WI38 (cell line): ENCODE measurements at regions not wholly inside any gene's neighbourhood (a gene's known extent, or its start where the extent isn't known, plus 50 kb on each side); places are given as distances from the start of the nearest gene placed in this dataset.

Source experiments
- H3K4me3 ChIP-seq: 2 replicates; pipeline ENCODE4 v1.5.1; 2011; ENCODE audit warnings: low read depth, mild to moderate bottlenecking, control low read depth, low read length
- TF ChIP-seq, protein P1 (sequence below): IDR thresholded peaks from 2 replicates; pipeline ENCODE4 v1.5.1; 2012; ENCODE audit warnings: low read depth, mild to moderate bottlenecking, control low read depth, low read length

DNA sequence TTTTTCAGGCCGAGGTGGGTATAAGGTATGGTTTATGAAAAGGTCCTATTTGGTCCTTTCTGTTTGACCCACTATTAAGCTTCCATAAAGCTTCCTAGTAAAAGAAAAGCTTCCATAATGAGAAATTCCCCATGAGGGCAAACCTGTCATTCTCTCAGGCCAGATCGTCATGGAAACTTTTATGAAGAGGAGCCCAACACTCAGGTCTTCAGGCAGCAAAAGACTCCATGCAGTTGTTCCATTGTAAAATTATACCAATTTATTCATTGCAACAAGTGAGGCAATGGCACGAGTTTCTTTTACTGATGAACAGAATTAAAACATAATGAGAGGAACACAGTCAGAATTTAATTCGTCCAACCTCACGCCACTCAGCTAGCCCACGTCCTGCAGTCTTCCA is 188.6 kb downstream of the MTERF1 start:
- TF ChIP-seq, protein P1, sequence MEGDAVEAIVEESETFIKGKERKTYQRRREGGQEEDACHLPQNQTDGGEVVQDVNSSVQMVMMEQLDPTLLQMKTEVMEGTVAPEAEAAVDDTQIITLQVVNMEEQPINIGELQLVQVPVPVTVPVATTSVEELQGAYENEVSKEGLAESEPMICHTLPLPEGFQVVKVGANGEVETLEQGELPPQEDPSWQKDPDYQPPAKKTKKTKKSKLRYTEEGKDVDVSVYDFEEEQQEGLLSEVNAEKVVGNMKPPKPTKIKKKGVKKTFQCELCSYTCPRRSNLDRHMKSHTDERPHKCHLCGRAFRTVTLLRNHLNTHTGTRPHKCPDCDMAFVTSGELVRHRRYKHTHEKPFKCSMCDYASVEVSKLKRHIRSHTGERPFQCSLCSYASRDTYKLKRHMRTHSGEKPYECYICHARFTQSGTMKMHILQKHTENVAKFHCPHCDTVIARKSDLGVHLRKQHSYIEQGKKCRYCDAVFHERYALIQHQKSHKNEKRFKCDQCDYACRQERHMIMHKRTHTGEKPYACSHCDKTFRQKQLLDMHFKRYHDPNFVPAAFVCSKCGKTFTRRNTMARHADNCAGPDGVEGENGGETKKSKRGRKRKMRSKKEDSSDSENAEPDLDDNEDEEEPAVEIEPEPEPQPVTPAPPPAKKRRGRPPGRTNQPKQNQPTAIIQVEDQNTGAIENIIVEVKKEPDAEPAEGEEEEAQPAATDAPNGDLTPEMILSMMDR = no peak
- no peak overlapping the region for H3K4me3 ChIP-seq

DNA sequence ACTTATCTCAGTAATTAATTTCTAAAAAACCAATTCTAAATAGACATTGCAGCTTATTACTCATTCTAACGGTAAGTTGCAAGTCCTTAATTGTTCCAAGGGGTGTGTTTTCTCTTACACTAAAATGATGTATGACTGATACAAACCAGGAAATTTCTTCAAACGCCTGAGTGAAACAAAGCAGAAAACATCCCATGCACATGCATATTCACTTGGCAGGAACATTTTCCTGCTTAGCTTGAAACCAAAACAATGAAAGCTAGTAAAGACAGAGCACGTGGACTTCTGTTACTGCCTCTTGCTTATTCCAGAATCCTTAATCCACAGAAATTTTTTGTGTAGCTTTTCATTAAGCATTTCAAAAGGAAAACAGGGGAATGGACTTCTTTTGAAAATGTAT is 187.7 kb downstream of the MTERF1 start:
- no peak overlapping the region for H3K4me3 ChIP-seq
- TF ChIP-seq, protein P1 = no peak

DNA sequence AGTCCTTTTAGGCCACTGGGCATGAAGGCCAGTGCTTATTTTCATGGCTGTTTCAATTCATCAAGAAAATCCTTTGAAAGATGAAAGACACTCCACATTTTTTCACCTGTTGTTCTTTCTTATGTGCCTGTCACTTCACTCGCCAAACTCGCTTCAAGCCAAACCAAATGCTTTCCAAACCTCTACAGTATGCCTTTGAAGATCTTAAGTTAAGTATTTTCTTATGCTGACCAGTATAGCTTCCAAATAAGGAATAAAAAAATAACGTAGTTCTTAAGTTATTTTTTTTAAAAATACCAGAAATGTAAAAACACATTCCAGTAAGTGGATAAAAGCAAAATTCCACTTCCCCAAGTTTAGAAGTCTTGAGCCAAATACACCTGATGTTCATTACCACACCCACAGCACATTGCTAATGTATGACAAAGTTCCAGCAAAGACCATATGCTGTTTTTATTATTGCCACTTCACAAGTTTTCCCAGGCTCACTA is 186.1 kb downstream of the MTERF1 start:
- no peak overlapping the region for H3K4me3 ChIP-seq
- TF ChIP-seq, protein P1 = no peak

DNA sequence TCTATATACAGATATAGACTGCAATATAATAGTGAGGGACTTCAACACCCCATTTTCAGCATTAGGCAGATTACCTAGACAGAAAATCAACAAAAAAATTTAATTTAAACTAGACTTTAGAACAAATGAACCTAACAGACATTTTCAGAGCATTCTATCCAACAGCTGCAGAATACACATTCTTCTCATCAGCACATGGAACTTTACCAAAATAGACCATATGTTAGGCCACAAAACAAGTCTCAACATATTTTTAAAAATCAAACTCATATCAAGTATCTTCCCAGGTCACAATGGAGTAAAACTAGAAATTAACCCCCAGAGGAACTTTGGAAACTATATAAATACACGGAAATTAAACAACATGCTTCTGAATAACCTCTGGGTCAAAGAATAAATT is 169.6 kb downstream of the MTERF1 start:
- TF ChIP-seq, protein P1 = no peak
- H3K4me3 ChIP-seq = no peak overlapping the region

DNA sequence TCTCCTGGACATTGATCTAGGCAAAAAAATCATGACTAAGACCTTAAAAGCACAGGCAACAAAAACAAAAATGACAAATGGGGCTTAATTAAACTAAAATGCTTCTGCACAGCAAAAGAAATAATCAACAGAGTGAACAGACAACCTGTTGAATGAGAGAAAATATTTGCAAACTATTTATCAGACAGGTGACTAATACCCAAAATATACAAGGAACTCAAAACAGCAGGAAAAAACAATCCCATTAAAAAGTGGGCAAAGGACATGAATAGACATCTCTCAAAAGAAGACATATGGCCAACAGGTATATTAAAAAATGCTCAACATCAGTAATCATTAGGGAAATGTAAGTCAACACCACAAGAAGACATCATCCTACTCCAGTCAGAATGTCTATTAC is 166.8 kb downstream of the MTERF1 start:
- TF ChIP-seq, protein P1 = no peak

DNA sequence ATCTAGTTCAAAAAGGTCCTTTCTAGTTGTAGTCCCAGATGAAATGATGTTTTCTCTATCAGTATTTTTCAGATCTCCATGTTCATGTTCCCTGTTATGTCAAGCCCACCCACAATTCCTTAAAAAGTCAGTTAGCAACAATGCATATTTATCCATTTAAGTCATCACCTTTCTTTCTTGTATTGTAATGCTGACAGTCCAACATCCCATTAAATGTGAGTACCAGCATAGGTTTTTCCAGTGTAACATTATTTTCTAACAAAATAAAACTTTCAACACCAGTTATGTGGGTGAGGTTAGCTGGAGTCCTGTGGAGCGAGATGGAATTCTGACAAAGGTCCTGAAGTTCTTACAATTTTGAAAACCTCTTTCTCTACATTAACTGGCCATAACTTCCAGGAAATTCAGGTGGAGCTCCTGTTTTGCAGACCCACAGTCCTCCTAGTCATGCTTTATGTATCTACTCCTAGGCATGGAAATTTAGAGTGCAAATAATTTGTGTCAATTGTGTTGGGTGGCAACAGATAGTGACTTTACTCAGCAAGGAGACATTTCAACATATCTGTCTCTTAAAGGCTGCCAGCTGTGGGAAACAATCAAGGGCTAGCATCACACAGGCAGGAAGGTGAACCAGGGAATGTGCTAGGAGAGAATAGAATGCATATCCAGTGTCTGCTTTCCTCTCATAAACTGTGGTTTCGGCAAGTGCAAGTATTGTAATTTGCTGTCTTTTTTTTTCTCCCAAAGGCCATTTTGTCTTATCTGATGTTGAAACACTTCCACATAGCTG is 162.6 kb downstream of the MTERF1 start:
- TF ChIP-seq, protein P1 = no peak
- no peak overlapping the region for H3K4me3 ChIP-seq

More for the DNA sequence above, 166.8 kb downstream of the MTERF1 start:
- no peak overlapping the region for H3K4me3 ChIP-seq

DNA sequence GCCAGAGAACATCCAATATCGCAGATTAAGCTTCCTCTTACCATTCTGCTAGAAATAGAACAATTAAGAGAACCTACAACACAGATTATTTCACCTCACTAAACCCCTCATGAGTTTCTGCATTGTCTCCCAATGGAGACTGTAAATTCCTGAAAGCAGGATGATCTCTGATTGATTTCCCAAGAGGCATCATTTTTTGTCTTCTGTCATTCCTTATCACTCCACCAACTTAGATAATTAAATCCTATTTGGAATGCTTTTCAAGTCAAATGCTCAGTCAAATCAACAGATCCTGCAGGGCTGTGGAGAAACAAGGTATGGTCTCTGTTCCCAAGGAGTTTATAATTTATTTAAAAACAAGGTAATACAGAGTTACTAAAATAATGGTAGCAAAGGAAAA is 161.5 kb downstream of the MTERF1 start:
- TF ChIP-seq, protein P1 = no peak
- no peak overlapping the region for H3K4me3 ChIP-seq
